ENCODE measurements at regions not wholly inside any gene's neighbourhood (a gene's known extent, or its start where the extent isn't known, plus 50 kb on each side); places are given as distances from the start of the nearest gene placed in this dataset.

GRCh38 chr13:73580513-73581267, 521.9 kb downstream of the KLF5 start:
- no peak for DNase-seq (ENCODE audit: low read depth)
- no peak overlapping the region for H3K4me3 ChIP-seq (replicated peaks; ENCODE audit: low read depth, low read length)
- no peak for TF ChIP-seq CTCF (IDR thresholded peaks at IDR 0.05; ENCODE audit: low read length, missing control alignments)

GRCh38 chr13:73579574-73580274, 520.9 kb downstream of the KLF5 start:
- TF ChIP-seq CTCF (IDR thresholded peaks at IDR 0.05; ENCODE audit: low read length, missing control alignments) = no peak
- no peak for DNase-seq (ENCODE audit: low read depth)
- H3K4me3 ChIP-seq (replicated peaks; ENCODE audit: low read depth, low read length) = no peak overlapping the region

GRCh38 chr13:73578251-73578875, 519.6 kb downstream of the KLF5 start:
- no peak for TF ChIP-seq CTCF (IDR thresholded peaks at IDR 0.05; ENCODE audit: low read length, missing control alignments)
- no peak overlapping the region for H3K4me3 ChIP-seq (replicated peaks; ENCODE audit: low read depth, low read length)
- peak; percentile 20 for DNase-seq (ENCODE audit: low read depth)

- TF ChIP-seq CTCF (IDR thresholded peaks at IDR 0.05; ENCODE audit: low read length, missing control alignments) = no peak
- H3K4me3 ChIP-seq (replicated peaks; ENCODE audit: low read depth, low read length) = no peak overlapping the region
- DNase-seq (ENCODE audit: low read depth) = no peak
Observed at GRCh38 chr13:73576291-73576690, 517.5 kb downstream of the KLF5 start.

GRCh38 chr13:73572824-73573223, 514.0 kb downstream of the KLF5 start:
- no peak for DNase-seq (ENCODE audit: low read depth)

GRCh38 chr13:73571376-73571775, 512.6 kb downstream of the KLF5 start:
- no peak overlapping the region for H3K4me3 ChIP-seq (replicated peaks; ENCODE audit: low read depth, low read length)
- no peak for DNase-seq (ENCODE audit: low read depth)
- TF ChIP-seq CTCF (IDR thresholded peaks at IDR 0.05; ENCODE audit: low read length, missing control alignments) = no peak

More at GRCh38 chr13:73572824-73573223, 514.0 kb downstream of the KLF5 start:
- H3K4me3 ChIP-seq (replicated peaks; ENCODE audit: low read depth, low read length) = no peak overlapping the region
- no peak for TF ChIP-seq CTCF (IDR thresholded peaks at IDR 0.05; ENCODE audit: low read length, missing control alignments)

All from fibroblast of pulmonary artery (primary cell).